K562 (cell line): ENCODE measurements at regions not wholly inside any gene's neighbourhood (a gene's known extent, or its start where the extent isn't known, plus 50 kb on each side); places are given as distances from the start of the nearest gene placed in this dataset.

Experiments
- CBFB ChIP-seq: sonication (generic); formaldehyde crosslinking; IDR thresholded peaks from 2 replicates; pipeline ENCODE4 v1.4.0; 2020; ENCODE audit warnings: mild to moderate bottlenecking, missing genetic modification reagents
- CCAR2 ChIP-seq: fragments of 200-400 bp; formaldehyde crosslinking; IDR thresholded peaks from 2 replicates; pipeline ENCODE4 v1.6.1; 2017; ENCODE audit warnings: mild to moderate bottlenecking, low read depth, low read length
- CREBBP ChIP-seq: IDR thresholded peaks from one replicate; pipeline ENCODE4 v1.6.1; 2012; ENCODE audit warnings: low read depth, mild to moderate bottlenecking, control low read depth, inconsistent platforms, low read length
- CTCF ChIP-seq, 3 experiments: IDR thresholded peaks in 2 of 3; conservative IDR thresholded peaks in 1 of 3; 2 replicates each; pipeline ENCODE4 v1.5.1; 2011 to 2012; ENCODE audit warnings: low read length in 3 of 3, mild to moderate bottlenecking in 3 of 3, control low read depth in 2 of 3, improper control_type of control experiment in 1 of 3, inconsistent platforms in 1 of 3, low read depth in 1 of 3, mixed read lengths in 1 of 3, moderate library complexity in 1 of 3; ENCODE audit not compliant: insufficient read depth in 2 of 3
- FOXP1 ChIP-seq: sonication (generic); formaldehyde crosslinking; IDR thresholded peaks from 2 replicates; pipeline ENCODE4 v1.8.0; 2022; ENCODE audit warnings: mild to moderate bottlenecking, missing genetic modification reagents
- KLF6 ChIP-seq: fragments of 250-450 bp; sonication (Bioruptor Pico); IDR thresholded peaks from 2 replicates; pipeline ENCODE4 v1.4.0; 2020; ENCODE audit warnings: mild to moderate bottlenecking, moderate library complexity, borderline replicate concordance
- NONO ChIP-seq, 2 experiments: fragments of 200-400 bp in 1 of 2; fragments of 450-650 bp in 1 of 2; formaldehyde crosslinking in 1 of 2; IDR thresholded peaks; 2 replicates each; pipeline ENCODE4 v1.6.1; 2017; ENCODE audit warnings: low read depth in 2 of 2, mild to moderate bottlenecking in 2 of 2, moderate library complexity in 2 of 2, low read length in 1 of 2
- SIN3A ChIP-seq, 2 experiments: fragments of 150-350 bp in 1 of 2; IDR thresholded peaks; 2 replicates each; pipeline ENCODE4 v1.6.1; 2011 to 2016; ENCODE audit warnings: borderline replicate concordance in 2 of 2, low read depth in 2 of 2, low read length in 2 of 2, mild to moderate bottlenecking in 2 of 2, moderate library complexity in 2 of 2; ENCODE audit not compliant: control insufficient read depth in 1 of 2
- ZC3H4 ChIP-seq: sonication (generic); formaldehyde crosslinking; IDR thresholded peaks from 2 replicates; pipeline ENCODE4 v1.9.0; 2021; ENCODE audit warnings: missing genetic modification reagents, borderline replicate concordance
- ZNF124 ChIP-seq: sonication (generic); formaldehyde crosslinking; IDR thresholded peaks from 2 replicates; pipeline ENCODE4 v1.8.1; 2022; ENCODE audit warnings: missing genetic modification reagents
- TF ChIP-seq, protein P1 (sequence below), 2 experiments: fragments of 450-650 bp; formaldehyde crosslinking in 1 of 2; IDR thresholded peaks; 2 replicates each; pipeline versions ENCODE4 v1.4.0 to v1.6.1; 2014 to 2020; ENCODE audit warnings: mild to moderate bottlenecking in 2 of 2, borderline replicate concordance in 1 of 2, low read depth in 1 of 2
- TF ChIP-seq, protein P2 (sequence below): sonication (generic); formaldehyde crosslinking; IDR thresholded peaks from 2 replicates; pipeline ENCODE4 v1.8.1; 2023; ENCODE audit warnings: mild to moderate bottlenecking, missing genetic modification reagents

GRCh38 chr12:124411281-124411878 lies 116.5 kb downstream of the RFLNA start:
- TF ChIP-seq ZC3H4 = no peak
- TF ChIP-seq FOXP1 = no peak
- no peak for TF ChIP-seq SIN3A (IDR thresholded peaks at IDR 0.05; ENCODE audit: borderline replicate concordance in 2 of 2, control insufficient read depth in 1 of 2, low read depth in 2 of 2, low read length in 2 of 2)
- no peak for TF ChIP-seq NONO (IDR thresholded peaks at IDR 0.05; ENCODE audit: low read depth in 2 of 2, low read length in 1 of 2)
- TF ChIP-seq CCAR2 = no peak
- TF ChIP-seq CBFB (CRISPR knock-in tag) = no peak
- TF ChIP-seq CREBBP = no peak
- TF ChIP-seq CTCF (IDR thresholded peaks at IDR 0.05 in 2 of 3, conservative IDR thresholded peaks at IDR 0.05 in 1 of 3; ENCODE audit: insufficient read depth in 2 of 3, low read depth in 1 of 3, low read length in 3 of 3) = no peak
- TF ChIP-seq KLF6 (CRISPR knock-in tag) = no peak
- no peak for TF ChIP-seq ZNF124 (CRISPR knock-in tag)
- TF ChIP-seq, protein P1, sequence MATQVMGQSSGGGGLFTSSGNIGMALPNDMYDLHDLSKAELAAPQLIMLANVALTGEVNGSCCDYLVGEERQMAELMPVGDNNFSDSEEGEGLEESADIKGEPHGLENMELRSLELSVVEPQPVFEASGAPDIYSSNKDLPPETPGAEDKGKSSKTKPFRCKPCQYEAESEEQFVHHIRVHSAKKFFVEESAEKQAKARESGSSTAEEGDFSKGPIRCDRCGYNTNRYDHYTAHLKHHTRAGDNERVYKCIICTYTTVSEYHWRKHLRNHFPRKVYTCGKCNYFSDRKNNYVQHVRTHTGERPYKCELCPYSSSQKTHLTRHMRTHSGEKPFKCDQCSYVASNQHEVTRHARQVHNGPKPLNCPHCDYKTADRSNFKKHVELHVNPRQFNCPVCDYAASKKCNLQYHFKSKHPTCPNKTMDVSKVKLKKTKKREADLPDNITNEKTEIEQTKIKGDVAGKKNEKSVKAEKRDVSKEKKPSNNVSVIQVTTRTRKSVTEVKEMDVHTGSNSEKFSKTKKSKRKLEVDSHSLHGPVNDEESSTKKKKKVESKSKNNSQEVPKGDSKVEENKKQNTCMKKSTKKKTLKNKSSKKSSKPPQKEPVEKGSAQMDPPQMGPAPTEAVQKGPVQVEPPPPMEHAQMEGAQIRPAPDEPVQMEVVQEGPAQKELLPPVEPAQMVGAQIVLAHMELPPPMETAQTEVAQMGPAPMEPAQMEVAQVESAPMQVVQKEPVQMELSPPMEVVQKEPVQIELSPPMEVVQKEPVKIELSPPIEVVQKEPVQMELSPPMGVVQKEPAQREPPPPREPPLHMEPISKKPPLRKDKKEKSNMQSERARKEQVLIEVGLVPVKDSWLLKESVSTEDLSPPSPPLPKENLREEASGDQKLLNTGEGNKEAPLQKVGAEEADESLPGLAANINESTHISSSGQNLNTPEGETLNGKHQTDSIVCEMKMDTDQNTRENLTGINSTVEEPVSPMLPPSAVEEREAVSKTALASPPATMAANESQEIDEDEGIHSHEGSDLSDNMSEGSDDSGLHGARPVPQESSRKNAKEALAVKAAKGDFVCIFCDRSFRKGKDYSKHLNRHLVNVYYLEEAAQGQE (IDR thresholded peaks at IDR 0.05; ENCODE audit: borderline replicate concordance) = no peak
- TF ChIP-seq, protein P1 (CRISPR knock-in tag; IDR thresholded peaks at IDR 0.05; ENCODE audit: low read depth) = no peak
- TF ChIP-seq, protein P2, sequence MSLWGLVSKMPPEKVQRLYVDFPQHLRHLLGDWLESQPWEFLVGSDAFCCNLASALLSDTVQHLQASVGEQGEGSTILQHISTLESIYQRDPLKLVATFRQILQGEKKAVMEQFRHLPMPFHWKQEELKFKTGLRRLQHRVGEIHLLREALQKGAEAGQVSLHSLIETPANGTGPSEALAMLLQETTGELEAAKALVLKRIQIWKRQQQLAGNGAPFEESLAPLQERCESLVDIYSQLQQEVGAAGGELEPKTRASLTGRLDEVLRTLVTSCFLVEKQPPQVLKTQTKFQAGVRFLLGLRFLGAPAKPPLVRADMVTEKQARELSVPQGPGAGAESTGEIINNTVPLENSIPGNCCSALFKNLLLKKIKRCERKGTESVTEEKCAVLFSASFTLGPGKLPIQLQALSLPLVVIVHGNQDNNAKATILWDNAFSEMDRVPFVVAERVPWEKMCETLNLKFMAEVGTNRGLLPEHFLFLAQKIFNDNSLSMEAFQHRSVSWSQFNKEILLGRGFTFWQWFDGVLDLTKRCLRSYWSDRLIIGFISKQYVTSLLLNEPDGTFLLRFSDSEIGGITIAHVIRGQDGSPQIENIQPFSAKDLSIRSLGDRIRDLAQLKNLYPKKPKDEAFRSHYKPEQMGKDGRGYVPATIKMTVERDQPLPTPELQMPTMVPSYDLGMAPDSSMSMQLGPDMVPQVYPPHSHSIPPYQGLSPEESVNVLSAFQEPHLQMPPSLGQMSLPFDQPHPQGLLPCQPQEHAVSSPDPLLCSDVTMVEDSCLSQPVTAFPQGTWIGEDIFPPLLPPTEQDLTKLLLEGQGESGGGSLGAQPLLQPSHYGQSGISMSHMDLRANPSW (CRISPR knock-in tag) = no peak
